ENCODE measurements at regions not wholly inside any gene's neighbourhood (a gene's known extent, or its start where the extent isn't known, plus 50 kb on each side); places are given as distances from the start of the nearest gene placed in this dataset.

- TF ChIP-seq CTCF (IDR thresholded peaks at IDR 0.05): no peak
- TF ChIP-seq POLR2A (IDR thresholded peaks at IDR 0.05): no peak
Measured at GRCh38 chr3:191543897-191544296, 82.9 kb downstream of the PYDC2 start.
